ENCODE measurements at regions not wholly inside any gene's neighbourhood (a gene's known extent, or its start where the extent isn't known, plus 50 kb on each side); places are given as distances from the start of the nearest gene placed in this dataset.

DNA sequence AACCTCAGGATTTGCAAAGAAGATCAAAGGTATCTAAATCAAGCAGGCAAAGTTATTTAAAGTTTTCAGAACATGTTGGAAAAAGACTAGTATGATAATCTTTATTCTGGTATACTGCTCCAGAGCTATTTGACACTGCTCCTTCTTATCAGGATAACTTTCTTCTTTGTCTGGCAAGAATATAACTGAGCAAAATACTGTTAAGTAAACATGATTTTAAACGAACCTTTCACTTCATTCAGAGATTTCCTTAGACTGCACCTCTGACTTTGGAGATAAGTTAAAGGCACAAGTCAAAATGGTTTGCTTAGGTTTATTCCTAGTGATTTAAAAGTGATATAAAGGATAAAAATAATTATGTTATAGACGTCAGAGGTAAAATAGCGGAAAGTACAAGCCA is 103.9 kb upstream of the CCDC190 start:
- TF ChIP-seq, protein P1, sequence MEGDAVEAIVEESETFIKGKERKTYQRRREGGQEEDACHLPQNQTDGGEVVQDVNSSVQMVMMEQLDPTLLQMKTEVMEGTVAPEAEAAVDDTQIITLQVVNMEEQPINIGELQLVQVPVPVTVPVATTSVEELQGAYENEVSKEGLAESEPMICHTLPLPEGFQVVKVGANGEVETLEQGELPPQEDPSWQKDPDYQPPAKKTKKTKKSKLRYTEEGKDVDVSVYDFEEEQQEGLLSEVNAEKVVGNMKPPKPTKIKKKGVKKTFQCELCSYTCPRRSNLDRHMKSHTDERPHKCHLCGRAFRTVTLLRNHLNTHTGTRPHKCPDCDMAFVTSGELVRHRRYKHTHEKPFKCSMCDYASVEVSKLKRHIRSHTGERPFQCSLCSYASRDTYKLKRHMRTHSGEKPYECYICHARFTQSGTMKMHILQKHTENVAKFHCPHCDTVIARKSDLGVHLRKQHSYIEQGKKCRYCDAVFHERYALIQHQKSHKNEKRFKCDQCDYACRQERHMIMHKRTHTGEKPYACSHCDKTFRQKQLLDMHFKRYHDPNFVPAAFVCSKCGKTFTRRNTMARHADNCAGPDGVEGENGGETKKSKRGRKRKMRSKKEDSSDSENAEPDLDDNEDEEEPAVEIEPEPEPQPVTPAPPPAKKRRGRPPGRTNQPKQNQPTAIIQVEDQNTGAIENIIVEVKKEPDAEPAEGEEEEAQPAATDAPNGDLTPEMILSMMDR (IDR thresholded peaks at IDR 0.05), result no peak
- TF ChIP-seq POLR2AphosphoS5 (IDR thresholded peaks at IDR 0.05; ENCODE audit: low read depth, low read length), result no peak
